Activated CD4-positive, alpha-beta T cell treated with anti-CD3 and anti-CD28 coated beads, Interleukin-2, Interleukin-4, amounts not matched to agents 100 ng/mL and 50 ng/mL, durations not matched to agents 16 hours and 8 hours (primary cell): ENCODE measurements at regions not wholly inside any gene's neighbourhood (a gene's known extent, or its start where the extent isn't known, plus 50 kb on each side); places are given as distances from the start of the nearest gene placed in this dataset.

Source experiments
- DNase-seq: peaks from one replicate; pipeline ENCODE4 v3.0.0-alpha.2; 2020; ENCODE audit warnings: low spot score

- peak; percentile 25 for DNase-seq
Observed at GRCh38 chr2:236956031-236956618, 129.6 kb upstream of the COPS8 start.

GRCh38 chr2:236956641-236957040 is 129.0 kb upstream of the COPS8 start:
- DNase-seq, result no peak

GRCh38 chr2:236959036-236959435 is 126.7 kb upstream of the COPS8 start:
- DNase-seq, result no peak

DNA sequence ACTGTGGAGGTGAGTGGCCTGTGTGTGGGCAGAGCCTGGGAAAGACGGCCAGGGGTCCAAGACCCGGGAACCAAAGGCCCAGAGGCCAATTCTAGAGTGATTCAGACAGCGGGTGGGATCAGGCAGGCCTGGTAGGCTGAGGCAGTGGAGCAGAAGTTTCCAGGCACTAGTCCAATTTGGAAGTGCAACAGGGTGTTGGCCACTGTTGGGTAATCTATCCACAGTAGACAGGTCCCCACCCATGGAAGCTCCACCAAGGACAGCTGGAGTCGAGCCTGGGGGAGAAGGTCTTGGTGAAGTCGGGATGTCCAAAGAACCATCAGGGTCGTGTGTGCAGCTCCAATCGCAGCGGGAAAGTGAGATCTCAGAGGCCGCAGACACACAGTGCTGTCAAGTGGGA is 125.8 kb upstream of the COPS8 start:
- no peak for DNase-seq

DNA sequence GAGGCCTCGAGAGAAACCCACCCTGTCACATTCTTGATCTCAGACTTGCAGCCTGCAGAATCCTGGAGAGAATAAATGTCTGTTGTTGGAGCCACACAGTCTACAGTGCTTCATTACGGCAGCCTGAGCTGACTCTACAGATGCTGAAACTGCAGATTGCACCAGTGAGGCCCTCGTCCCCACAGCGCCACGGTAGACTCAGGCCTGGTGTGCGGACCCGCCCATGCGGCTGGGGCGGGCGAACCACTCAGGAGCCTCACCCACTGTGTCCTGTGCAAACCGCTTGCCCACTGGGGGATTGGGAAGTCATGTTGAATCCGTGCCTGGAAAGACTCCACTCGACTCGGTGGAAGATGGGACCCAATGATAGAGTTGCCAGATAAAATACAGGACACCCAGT is 125.2 kb upstream of the COPS8 start:
- no peak for DNase-seq

GRCh38 chr2:236962816-236963215 is 122.9 kb upstream of the COPS8 start:
- no peak for DNase-seq

GRCh38 chr2:236963631-236964182 is 122.0 kb upstream of the COPS8 start:
- DNase-seq, result no peak

GRCh38 chr2:236964291-236964690 is 121.4 kb upstream of the COPS8 start:
- no peak for DNase-seq

DNA sequence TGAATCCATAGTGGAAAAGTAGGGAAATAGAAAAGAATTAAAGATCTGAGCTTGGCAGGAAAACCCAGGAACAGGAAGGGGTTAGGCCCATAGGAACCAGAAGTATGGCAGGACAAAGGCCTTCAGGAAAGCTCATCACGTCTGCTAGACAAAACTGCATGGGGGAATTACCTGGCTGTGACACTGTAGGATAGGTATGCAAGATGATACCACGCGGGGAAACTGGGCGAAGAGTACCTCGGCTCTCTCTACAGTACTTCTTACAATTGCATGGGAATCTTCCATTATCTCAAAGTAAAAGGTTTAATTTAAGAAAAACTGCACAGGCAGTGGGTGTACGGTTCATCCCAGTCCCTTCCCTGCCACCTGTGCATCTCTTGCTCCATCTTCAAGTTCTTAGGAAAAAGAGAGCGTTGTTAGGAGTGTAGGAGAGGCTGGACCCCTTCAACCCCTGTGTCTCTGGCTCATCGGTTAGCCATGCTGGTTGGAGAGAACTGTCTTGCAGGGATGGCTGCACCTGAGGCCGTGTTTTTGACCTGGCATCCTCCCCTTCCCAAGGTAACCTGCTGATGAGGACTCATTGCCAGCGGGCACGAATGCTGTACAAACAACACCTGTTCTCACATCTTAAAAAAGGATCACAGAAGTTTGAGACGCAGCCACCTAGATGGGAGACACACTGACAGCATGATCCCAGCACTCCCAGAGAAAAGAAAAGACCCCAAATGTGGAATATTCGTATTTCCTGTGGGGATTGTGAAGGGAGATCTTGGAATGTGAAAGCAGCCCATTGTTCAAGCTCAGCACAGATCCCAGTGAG is 120.5 kb upstream of the COPS8 start:
- no peak for DNase-seq

- DNase-seq, result no peak
Observed at GRCh38 chr2:236965841-236966096, 119.9 kb upstream of the COPS8 start.

GRCh38 chr2:236967499-236967783 is 118.2 kb upstream of the COPS8 start:
- no peak for DNase-seq

DNA sequence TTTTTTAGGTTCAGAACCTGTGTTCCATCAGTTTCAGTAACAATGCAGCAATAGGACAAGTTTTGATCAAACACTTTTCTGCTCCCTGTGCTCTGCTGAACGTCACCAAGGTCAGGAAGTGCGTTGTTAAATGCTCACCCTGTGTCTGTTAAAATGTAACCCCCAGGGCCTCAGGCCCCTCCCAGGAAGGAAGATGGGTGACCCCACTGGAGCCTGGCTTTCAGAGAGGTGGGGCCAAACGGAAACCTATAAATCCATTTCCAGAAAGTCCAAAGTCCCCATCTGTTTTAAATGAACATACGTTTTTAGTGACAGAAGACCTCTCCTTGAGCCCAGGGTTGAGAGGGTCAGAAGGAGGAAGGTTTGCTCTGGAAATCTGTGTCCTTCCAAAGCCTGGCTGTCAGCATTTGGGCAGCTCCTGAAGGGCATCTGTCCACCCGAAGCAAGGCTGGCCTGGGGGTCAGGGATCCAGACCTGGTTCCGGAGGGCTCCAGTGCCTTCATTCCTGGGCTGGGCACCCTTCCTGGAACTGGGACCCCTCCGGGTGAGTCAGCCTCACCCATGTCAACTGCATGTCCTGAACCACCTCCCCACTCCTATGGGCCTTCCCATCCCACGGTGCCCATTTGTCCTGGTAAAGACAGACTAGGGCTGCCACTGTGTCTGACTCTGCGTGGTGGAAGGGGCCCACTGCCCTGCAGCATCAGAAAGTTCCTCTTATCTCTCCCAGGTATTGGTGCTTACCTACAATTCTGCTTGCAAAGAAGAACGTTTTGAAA is 117.4 kb upstream of the COPS8 start:
- DNase-seq, result no peak

DNA sequence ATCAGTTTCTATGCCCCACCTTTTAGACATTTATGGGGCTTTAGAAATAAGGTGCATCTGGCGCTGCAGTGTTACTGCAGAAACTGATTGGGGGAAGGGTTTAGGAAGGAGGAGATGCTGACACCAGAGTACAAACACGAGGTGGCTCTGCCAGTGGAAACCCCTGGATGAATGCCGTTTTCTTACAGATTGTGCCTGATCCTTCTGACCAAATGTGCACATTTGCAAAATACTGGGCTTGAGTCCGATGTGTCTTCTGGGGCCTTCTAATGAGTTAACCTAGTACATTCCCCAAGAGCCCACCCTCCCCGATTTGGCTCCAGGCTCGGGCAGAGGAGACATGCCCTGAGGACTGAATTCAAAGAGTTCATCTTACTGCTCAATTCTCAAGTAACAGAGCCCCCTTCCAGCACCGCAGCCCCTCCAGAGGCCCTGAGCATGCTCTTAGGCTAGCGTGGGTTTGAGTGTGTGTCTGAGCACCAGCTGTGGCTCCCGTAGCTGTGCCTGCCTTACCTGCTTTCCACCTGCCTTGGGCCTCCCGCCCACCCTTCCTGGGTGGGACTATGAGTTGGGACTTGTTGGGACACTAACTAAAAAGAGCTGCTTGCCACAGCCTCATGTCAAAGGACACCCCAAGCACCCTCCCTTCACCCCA is 116.7 kb upstream of the COPS8 start:
- DNase-seq, result no peak

DNA sequence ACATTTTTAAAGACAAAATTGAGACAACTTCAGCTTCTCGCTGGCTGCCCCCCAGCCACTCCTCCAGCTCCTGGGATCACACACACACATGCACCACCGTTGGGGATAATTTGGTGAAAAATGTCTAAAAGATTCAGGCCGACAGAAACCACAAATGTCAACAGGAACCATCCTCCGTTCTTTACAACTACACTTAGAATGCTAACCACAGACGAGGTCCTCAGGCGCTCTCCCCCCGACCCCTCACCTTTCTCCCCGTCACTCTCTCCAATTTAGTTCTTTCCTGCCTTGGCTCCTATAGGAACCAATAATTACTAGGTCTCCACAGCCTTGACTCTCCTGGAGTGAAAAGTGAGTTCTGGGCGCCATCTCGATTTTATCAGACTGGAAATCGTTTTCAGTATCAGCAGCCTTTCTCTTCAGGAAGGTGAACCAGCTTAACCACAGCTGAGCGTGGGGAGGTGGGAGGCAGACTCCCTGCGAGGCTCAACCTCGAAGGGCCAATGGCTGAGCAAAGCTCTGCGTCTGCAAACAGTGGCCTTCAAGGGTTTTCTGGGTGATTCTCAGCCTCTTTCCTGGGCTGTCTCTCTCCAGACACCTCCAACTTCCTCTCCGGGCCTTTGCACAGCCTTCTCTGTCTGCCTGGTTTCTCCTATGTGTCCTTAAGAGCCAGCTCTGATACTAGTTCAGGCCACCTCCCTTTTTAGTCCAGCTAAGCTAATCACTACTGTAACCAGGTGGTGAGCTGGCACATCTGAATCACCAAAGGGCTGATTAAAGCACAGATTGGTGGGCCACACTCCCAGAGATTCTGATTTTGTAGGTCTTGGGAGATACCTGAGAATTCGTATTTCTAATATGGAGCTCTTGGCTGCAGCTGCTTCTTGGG is 115.7 kb upstream of the COPS8 start:
- no peak for DNase-seq

GRCh38 chr2:236970656-236971010 is 115.1 kb upstream of the COPS8 start:
- DNase-seq, result no peak

DNA sequence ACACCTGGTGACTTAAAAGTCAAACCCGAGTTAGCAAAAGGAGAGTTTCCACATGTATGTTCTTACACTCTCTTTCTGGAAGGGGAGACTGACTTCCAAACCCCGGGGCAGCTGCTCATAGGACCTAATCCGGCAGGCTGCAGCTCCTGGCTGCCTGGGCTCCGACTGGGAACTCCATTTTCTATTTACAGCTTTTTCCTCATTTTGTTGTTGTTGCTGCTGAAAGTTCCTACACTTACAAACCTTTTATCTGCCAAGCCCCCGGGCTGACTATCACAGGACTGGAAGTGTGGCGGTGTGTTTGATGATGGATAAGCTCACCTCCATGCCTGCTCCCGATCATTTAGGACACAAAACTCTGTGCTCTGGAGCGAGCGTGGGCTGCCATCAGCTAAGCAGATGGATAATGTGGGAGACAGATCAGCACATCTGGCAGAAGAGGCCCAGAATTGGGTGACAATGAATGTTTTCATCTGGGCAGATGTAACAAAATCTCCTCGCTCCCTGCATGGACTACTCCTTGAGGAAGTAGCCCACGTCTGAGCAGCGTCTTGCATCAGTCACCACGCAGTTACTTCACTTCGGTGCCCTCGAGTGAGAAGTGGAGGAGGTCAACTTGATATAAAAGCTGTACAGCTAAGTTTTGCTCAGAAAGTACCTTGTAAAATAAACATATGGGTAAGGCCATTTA is 114.4 kb upstream of the COPS8 start:
- DNase-seq, result no peak

GRCh38 chr2:236971919-236972381 is 113.7 kb upstream of the COPS8 start:
- no peak for DNase-seq

- no peak for DNase-seq
Observed at GRCh38 chr2:236972491-236973342, 113.0 kb upstream of the COPS8 start.

GRCh38 chr2:236973343-236973980 is 112.2 kb upstream of the COPS8 start:
- DNase-seq, result no peak

- no peak for DNase-seq
Observed at GRCh38 chr2:236974148-236974547, 111.5 kb upstream of the COPS8 start.
